ENCODE measurements at regions not wholly inside any gene's neighbourhood (a gene's known extent, or its start where the extent isn't known, plus 50 kb on each side); places are given as distances from the start of the nearest gene placed in this dataset.
"Not testable (repeated sequence)": the region's sequence is repeated elsewhere in the genome, so short reads cannot be mapped to it uniquely, and the experiment has no call there.

DNA sequence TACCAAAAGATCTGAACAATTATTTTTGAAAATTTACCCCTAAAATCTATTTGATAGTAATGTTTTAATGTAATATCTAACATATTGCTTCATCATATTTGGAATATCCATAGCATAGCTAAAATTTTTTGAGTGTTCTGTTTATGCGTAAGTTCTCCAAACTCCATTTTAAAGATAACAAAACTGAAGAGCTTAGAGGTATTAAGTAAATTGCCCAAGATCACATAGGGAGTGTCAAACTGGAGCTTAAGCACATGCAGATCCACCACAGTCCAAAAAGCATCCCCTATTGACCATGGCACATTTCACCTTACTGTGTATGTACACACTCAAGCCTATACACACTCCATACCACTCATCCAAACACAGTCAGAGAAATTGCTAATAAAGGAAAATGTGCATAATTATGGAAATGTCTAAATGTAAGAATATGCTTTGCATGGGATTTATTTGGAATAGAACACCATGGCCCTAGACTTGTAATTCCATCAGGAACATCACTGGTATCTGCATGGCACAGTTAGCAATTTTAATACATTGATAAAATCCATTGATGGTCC, 85.2 kb upstream of the TGFBR2 start:
- DNase-seq (ENCODE audit: low read depth in 2 of 2): no peak

- no peak for DNase-seq (ENCODE audit: low read depth in 2 of 2)
These were observed 83.9 kb upstream of the TGFBR2 start for GRCh38 chr3:30522476-30522875.

DNA sequence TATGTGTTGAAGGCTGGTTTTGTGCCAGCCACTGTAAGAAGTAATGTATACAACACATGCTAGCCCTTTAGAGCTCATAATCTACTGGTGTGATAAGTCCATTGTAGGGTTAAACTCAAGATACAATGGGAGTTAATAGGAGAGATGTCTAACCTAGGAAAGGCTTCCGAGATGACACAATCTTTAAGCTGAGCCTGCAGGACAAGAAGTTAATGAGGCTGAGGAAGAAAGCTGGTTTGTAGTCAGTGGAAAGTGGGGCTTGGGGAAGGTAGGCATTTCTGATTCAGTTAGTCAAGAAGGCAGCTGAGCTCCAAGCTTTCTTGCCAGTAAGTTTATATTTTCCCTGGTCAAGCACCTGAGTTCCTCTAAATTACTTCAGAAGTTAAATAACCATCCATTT, 83.0 kb upstream of the TGFBR2 start:
- no peak for DNase-seq (ENCODE audit: low read depth in 2 of 2)

GRCh38 chr3:30524357-30525040, 81.9 kb upstream of the TGFBR2 start:
- DNase-seq (ENCODE audit: low read depth in 2 of 2): no peak

GRCh38 chr3:30526031-30526430, 80.4 kb upstream of the TGFBR2 start:
- no peak for DNase-seq (ENCODE audit: low read depth in 2 of 2)

DNA sequence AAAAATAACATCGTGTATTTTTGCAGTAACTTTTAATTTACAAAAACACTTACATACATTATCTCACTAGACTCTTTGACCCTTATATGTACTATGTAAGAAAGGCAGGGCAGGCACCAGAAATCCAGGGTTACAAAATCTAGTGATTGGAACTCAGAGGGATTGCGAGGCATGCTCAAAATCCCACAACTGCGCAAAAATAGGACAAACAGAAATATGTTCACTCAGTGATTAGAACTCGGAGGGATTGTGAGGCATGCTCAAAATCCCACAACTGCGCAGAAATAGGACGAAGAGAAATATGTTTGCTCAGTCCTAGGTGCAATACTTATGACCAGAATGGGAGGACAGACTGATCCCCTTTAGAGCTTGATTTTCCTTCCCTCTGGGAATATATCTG, 79.2 kb upstream of the TGFBR2 start:
- DNase-seq (ENCODE audit: low read depth in 2 of 2): no peak

DNA sequence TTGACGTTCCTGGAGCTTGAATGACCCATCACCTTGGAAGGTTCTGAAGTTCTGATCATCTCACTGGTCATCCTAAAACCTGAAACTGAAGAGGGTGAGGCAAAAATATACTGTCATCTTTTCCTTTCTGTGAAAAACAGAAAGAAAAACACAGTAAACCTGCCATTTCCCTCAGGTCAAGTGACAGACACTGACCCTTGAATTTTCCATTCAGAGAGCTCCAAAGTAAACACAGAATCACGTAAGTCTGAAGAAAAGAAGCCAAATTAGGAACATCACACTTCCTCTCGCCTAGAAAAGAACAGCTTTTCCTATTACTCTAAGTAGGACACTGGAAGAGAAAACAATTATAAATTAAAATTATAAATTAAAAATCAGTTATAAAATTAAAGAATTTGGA, 78.7 kb upstream of the TGFBR2 start:
- no peak for DNase-seq (ENCODE audit: low read depth in 2 of 2)

DNA sequence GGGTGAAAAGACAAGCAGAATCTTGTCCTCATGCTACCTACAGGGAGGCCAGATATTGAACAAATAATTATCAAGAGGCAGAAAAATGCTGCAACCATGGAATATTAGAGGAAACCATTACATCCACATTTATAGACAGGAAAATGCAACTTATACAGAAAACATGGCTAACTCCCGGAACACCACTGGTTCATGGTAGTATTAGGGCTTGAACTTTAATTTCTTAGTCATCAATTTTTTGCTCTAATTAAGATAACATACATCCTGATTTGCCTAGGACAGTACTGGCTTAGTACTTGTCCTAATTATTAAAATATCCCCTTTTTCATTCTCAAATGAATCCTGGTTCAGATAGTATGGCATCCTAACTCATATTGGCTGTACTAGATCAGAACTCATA, 76.3 kb upstream of the TGFBR2 start:
- no peak for DNase-seq (ENCODE audit: low read depth in 2 of 2)

- DNase-seq (ENCODE audit: low read depth in 2 of 2): no peak
These were observed 75.3 kb upstream of the TGFBR2 start for GRCh38 chr3:30531017-30531570.

DNA sequence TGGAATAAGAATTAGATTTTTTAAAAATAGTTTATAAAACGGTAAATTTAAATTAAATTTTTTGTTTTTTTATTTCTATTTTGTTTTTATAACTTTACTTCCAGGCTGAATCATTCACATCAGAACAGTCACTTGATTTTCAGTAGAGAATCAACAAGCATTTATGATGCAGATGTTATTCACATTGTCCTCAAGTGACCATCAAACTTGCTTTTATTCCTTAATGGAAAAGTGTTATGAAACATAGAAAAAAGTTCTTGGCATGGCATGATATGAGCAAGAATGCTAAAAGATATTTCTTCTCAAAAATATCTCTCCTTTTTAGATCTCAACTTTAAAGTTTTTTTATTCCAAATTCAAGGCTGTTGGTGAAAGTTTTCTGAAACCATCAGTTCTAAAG, 70.9 kb upstream of the TGFBR2 start:
- no peak for DNase-seq (ENCODE audit: low read depth in 2 of 2)

- no peak for DNase-seq (ENCODE audit: low read depth in 2 of 2)
These were observed 67.6 kb upstream of the TGFBR2 start for GRCh38 chr3:30538791-30539190.

DNA sequence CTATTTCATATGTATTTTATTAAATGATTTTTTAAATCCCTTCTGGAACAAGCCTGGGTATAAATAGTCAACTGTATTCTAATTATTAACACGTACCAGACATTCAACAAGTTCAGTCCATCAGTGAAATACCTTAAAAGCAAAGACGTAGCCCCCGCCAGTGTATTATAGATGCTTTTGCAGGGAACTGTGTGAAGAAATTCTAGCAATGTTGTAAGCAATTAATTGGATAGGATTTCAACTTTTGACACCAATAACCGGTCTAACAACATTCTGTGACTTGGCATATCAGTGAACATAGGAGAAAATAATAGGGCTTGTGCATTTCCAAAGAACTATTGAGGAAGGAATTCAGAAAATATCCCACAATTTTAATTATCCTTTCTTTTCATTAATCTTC, 67.2 kb upstream of the TGFBR2 start:
- DNase-seq (ENCODE audit: low read depth in 2 of 2): no peak

DNA sequence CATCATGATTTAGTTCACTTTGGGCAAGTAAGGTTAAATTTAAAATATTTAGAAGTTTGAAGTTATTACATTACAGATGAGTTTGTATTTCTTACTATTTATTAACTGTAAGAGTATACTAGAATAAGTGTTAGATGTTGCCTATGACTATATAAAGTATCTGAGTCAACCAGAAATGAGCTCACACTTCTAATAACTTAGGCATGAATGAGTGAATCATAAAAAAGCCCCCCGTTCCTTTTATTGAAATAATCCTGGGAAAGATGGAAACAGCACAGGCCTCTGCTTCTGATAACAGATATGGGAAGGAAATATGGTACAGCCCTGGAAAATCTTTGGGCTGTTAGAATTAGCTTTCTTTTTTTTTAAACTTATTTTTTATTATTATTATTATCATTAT, 66.6 kb upstream of the TGFBR2 start:
- no peak for DNase-seq (ENCODE audit: low read depth in 2 of 2)

GRCh38 chr3:30541156-30541555, 65.2 kb upstream of the TGFBR2 start:
- not testable (repeated sequence) for DNase-seq (ENCODE audit: low read depth in 2 of 2)

GRCh38 chr3:30542897-30543296, 63.5 kb upstream of the TGFBR2 start:
- DNase-seq (ENCODE audit: low read depth in 2 of 2): no peak

DNA sequence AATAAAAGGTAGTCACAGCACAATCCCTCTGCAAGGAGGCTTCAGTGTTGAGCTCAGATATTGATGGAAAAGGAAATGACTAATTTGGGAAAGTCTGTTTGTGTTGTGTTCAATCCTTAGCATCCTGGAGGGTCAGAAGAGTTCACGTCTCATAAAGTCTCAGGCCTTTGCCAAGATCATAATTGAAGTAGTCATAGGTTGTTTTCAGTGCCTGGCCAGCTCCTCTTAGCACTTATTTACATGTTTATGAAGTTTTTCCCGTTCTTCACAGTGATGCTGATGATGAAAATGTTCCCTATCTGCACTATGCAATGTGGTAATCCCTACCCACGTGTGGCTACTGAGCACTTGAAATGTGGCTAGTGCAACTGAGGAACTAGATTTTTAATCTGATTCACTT, 61.6 kb upstream of the TGFBR2 start:
- DNase-seq (ENCODE audit: low read depth in 2 of 2): no peak

GRCh38 chr3:30546934-30547333, 59.5 kb upstream of the TGFBR2 start:
- DNase-seq (ENCODE audit: low read depth in 2 of 2): no peak

DNA sequence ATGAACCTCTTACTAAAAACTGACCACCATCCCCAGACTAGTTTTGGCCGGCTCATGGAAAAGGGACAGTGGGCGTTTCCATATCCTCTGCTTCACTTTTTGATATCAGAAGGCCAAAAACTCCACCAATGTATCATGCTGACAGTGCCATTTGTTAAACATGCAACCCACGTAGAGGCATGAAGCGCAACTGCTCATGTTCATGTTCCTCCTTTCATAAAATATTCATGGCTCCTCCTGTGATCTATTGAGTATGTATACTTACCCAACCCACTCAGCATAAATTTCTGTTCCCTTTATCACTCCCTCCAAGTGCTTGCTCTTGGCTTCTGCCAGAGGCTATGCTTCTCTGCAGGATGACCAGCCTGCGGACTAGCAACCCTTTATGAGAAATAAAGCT, 58.7 kb upstream of the TGFBR2 start:
- DNase-seq (ENCODE audit: low read depth in 2 of 2): no peak

DNA sequence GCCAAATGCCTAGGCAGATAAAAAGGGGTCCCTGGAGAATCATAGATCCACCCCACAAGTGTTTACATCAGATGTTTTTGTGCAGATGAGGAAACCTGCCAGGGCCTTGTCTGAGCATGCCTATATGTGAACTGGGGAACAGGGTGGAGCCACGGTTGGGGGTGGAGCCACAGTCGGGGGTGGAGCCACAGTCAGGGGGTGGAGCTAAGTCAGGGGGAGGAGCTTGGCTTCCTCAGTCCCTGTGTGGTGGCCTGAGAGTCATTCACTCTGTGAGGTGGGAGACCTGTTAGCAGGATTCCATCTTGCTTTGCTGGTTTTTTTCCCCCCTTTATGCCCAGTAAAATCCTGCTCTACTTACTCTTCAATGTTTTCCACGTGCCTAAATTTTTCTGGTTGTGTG, 57.8 kb upstream of the TGFBR2 start:
- no peak for DNase-seq (ENCODE audit: low read depth in 2 of 2)

GRCh38 chr3:30549600-30549999, 56.8 kb upstream of the TGFBR2 start:
- no peak for DNase-seq (ENCODE audit: low read depth in 2 of 2)

DNA sequence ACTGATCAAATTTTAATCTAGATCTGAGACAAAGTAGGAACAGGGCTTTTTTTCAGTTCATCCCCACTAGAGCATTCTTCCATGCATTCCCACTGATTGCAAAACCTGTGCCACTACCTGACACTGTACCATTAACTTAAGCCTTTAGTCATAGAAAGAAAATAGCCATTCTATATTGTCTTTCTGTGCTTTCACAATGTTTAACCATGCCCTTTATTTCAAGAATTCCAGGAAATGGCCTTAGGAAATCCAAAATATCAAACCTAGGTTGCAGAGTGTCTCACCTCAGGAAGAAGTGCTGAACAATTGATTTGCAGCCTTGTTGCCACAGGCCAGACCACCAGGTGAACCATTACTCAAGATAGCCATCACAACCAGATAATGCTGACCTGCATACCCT, 56.2 kb upstream of the TGFBR2 start:
- no peak for DNase-seq (ENCODE audit: low read depth in 2 of 2)

DNA sequence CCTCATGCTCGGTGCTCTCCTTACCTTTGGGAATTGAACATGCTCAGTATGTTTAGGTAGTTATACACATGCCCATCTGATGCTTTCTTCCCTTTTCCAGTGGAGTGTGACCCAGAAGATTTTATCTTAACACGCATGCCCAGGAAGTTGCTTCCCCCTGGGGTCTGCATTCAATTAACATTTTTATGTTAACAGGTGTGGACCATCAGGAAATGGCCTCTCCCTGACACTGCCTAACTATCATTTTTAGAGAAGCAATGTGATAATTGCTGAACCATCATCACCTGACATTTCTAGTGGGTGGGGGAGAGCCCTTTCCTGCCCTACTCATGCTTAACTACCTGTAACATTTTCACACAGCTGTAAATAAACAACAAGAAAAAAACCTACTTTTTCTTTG, 55.1 kb upstream of the TGFBR2 start:
- no peak for DNase-seq (ENCODE audit: low read depth in 2 of 2)

DNA sequence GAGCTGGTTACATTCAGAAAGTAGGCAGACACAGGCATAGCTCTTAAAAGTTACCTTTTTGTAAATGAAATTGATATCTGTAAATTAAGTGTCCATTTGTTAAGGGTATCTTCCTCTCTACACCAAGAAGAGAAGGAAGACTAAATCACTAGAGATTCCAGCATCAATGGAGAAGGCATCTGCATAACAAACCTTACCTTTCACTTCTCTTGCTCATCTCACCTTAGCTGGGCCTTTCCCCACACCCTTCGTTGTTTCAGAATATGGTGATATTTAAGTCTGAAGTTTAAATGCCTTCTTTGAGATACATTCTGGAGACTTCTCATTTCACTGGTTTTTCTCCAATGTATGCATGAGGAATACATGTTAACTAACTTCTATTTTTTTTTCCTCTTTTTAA, 54.5 kb upstream of the TGFBR2 start:
- no peak for DNase-seq (ENCODE audit: low read depth in 2 of 2)

Data from stimulated activated CD4-positive, alpha-beta T cell treated with anti-CD3 and anti-CD28 coated beads, Interleukin-1b, Interleukin-23, amount 100 ng/mL, for 1 hour (primary cell).